ENCODE measurements at regions not wholly inside any gene's neighbourhood (a gene's known extent, or its start where the extent isn't known, plus 50 kb on each side); places are given as distances from the start of the nearest gene placed in this dataset.
"Not testable (repeated sequence)": the region's sequence is repeated elsewhere in the genome, so short reads cannot be mapped to it uniquely, and the experiment has no call there.

- DNase-seq (ENCODE audit: low read depth): no peak
These were observed 52.8 kb upstream of the IKZF1 start for GRCh38 chr7:50251765-50252164.

GRCh38 chr7:50246551-50246950 is 58.0 kb upstream of the IKZF1 start:
- DNase-seq (ENCODE audit: low read depth): no peak

- DNase-seq (ENCODE audit: low read depth): not testable (repeated sequence)
These were observed 62.4 kb upstream of the IKZF1 start for GRCh38 chr7:50242111-50242510.

GRCh38 chr7:50240699-50241098 is 63.8 kb upstream of the IKZF1 start:
- DNase-seq (ENCODE audit: low read depth): not testable (repeated sequence)

GRCh38 chr7:50229964-50230363 is 74.6 kb upstream of the IKZF1 start:
- DNase-seq (ENCODE audit: low read depth): peak; percentile 3

GRCh38 chr7:50228148-50228547 is 76.4 kb upstream of the IKZF1 start:
- no peak for DNase-seq (ENCODE audit: low read depth)

GRCh38 chr7:50227726-50228125 is 76.8 kb upstream of the IKZF1 start:
- DNase-seq (ENCODE audit: low read depth): no peak

GRCh38 chr7:50226669-50227068 is 77.8 kb upstream of the IKZF1 start:
- DNase-seq (ENCODE audit: low read depth): no peak

- no peak for DNase-seq (ENCODE audit: low read depth)
These were observed 78.4 kb upstream of the IKZF1 start for GRCh38 chr7:50226145-50226544.

GRCh38 chr7:50221433-50221832 is 83.1 kb upstream of the IKZF1 start:
- DNase-seq (ENCODE audit: low read depth): no peak

GRCh38 chr7:50221028-50221427 is 83.5 kb upstream of the IKZF1 start:
- DNase-seq (ENCODE audit: low read depth): no peak

- no peak for DNase-seq (ENCODE audit: low read depth)
These were observed 84.2 kb upstream of the IKZF1 start for GRCh38 chr7:50220273-50220672.

GRCh38 chr7:50217821-50218281 is 86.7 kb upstream of the IKZF1 start:
- DNase-seq (ENCODE audit: low read depth): no peak

- no peak for DNase-seq (ENCODE audit: low read depth)
These were observed 87.1 kb upstream of the IKZF1 start for GRCh38 chr7:50217401-50217800.

GRCh38 chr7:50216626-50217025 is 87.9 kb upstream of the IKZF1 start:
- DNase-seq (ENCODE audit: low read depth): no peak

- no peak for DNase-seq (ENCODE audit: low read depth)
These were observed 89.7 kb upstream of the IKZF1 start for GRCh38 chr7:50214771-50215170.

GRCh38 chr7:50214126-50214670 is 90.3 kb upstream of the IKZF1 start:
- DNase-seq (ENCODE audit: low read depth): no peak

GRCh38 chr7:50213622-50214017 is 90.9 kb upstream of the IKZF1 start:
- DNase-seq (ENCODE audit: low read depth): no peak

GRCh38 chr7:50212666-50213621 is 91.6 kb upstream of the IKZF1 start:
- no peak for DNase-seq (ENCODE audit: low read depth)

- DNase-seq (ENCODE audit: low read depth): no peak
These were observed 92.5 kb upstream of the IKZF1 start for GRCh38 chr7:50212016-50212325.

- no peak for DNase-seq (ENCODE audit: low read depth)
These were observed 93.1 kb upstream of the IKZF1 start for GRCh38 chr7:50211130-50212015.

GRCh38 chr7:50210706-50211115 is 93.8 kb upstream of the IKZF1 start:
- no peak for DNase-seq (ENCODE audit: low read depth)
